ENCODE measurements at regions not wholly inside any gene's neighbourhood (a gene's known extent, or its start where the extent isn't known, plus 50 kb on each side); places are given as distances from the start of the nearest gene placed in this dataset.

- in situ Hi-C loops (cut with MboI) = no loop called here
- H2AFZ ChIP-seq (ENCODE audit: control insufficient read depth, low read depth, low read length) = no peak overlapping the region
- H3K9me3 ChIP-seq (replicated peaks; ENCODE audit: control insufficient read depth, insufficient read depth, low read length) = no peaks in the 10 kb centered on the region
- H4K20me1 ChIP-seq (ENCODE audit: control insufficient read depth, insufficient read depth) = no peaks in the 10 kb centered on the region
- 0% methylated on average over 3 of the region's 3 CpGs for WGBS (ENCODE audit: insufficient coverage, insufficient replicate concordance, low lambda C conversion rate, missing lambda C conversion rate)
- ChIA-PET SMC1A (ENCODE audit: uncharacterized antibody, unreplicated experiment) (no interaction called here), CTCF (no interaction called here), RAD21 (ENCODE audit: unreplicated experiment) (no interaction called here), POLR2A (no interaction called here)
- no peak overlapping the region for H3K9ac ChIP-seq (ENCODE audit: control insufficient read depth, insufficient read depth, low read length)
- DNase-seq (ENCODE audit: low read depth, low spot score) (no peak), ATAC-seq (no peak), FAIRE-seq (no peak)
- no TSS peak for BruUV-seq (replicated peaks)
- intact Hi-C loops (cut with micrococcal nuclease; ENCODE audit: unreplicated experiment) = no loop called here
- no peak overlapping the region for H3K4me3 ChIP-seq
- no peaks in the 10 kb centered on the region for H3K79me2 ChIP-seq (ENCODE audit: control insufficient read depth, insufficient read depth, low read length)
- H3K4me2 ChIP-seq (ENCODE audit: control insufficient read depth, insufficient read depth) = no peak overlapping the region
- TF ChIP-seq MTA3 (IDR thresholded peaks at IDR 0.05; ENCODE audit: borderline replicate concordance, low read length) = no peak
- TF ChIP-seq RFX5 (IDR thresholded peaks at IDR 0.05; ENCODE audit: low read depth, low read length) = no peak
- TF ChIP-seq SUZ12 (IDR thresholded peaks at IDR 0.05; ENCODE audit: unreplicated experiment) = no peak
- TF ChIP-seq NR2F1 (conservative IDR thresholded peaks at IDR 0.05) = no peak
- no peak for TF ChIP-seq E2F8 (IDR thresholded peaks at IDR 0.05; ENCODE audit: low read depth, partially characterized antibody)
- no peak for TF ChIP-seq ELK1 (IDR thresholded peaks at IDR 0.05; ENCODE audit: low read depth, low read length)
- TF ChIP-seq NFYB (IDR thresholded peaks at IDR 0.05; ENCODE audit: insufficient read depth, low read depth, low read length) = no peak
- TF ChIP-seq RAD21 (IDR thresholded peaks at IDR 0.05; ENCODE audit: insufficient read depth, low read depth, low read length) = no peak
- no peak for TF ChIP-seq POLR2A (IDR thresholded peaks at IDR 0.05; ENCODE audit: low read depth, low read length)
- no peak for TF ChIP-seq TBL1XR1 (IDR thresholded peaks at IDR 0.05; ENCODE audit: low read depth, low read length)
- H3K36me3 ChIP-seq (ENCODE audit: control insufficient read depth in 2 of 2, insufficient read depth in 2 of 2, low read length in 1 of 2) = no peaks in the 10 kb centered on the region
- no peak overlapping the region for H3K27ac ChIP-seq (ENCODE audit: control insufficient read depth, insufficient read depth)
- H3K27me3 ChIP-seq (replicated peaks in 1 of 2; ENCODE audit: control insufficient read depth in 2 of 2, insufficient read depth in 2 of 2, low read length in 1 of 2) = no peaks in the 10 kb centered on the region
- no peaks in the 10 kb centered on the region for H3K4me1 ChIP-seq (ENCODE audit: control insufficient read depth, insufficient read depth, low read length)
Observed at GRCh38 chr1:29648798-29649188, 412.5 kb downstream of the PTPRU start.
